GM12892 (cell line): ENCODE measurements at regions not wholly inside any gene's neighbourhood (a gene's known extent, or its start where the extent isn't known, plus 50 kb on each side); places are given as distances from the start of the nearest gene placed in this dataset.

Experiments
- POLR2A ChIP-seq: IDR thresholded peaks from 2 replicates; pipeline ENCODE4 v1.6.1; 2011; ENCODE audit warnings: low read depth, low read length, control low read depth
- TAF1 ChIP-seq: IDR thresholded peaks from 2 replicates; pipeline ENCODE4 v1.6.1; 2011; ENCODE audit warnings: low read depth, mild to moderate bottlenecking, control low read depth, low read length, borderline replicate concordance

GRCh38 chr1:191608367-191608766 lies 549.9 kb upstream of the RGS18 start:
- TF ChIP-seq TAF1 (no peak), POLR2A (no peak)
